Esophagus squamous epithelium (tissue), 5 donors: ENCODE measurements at regions not wholly inside any gene's neighbourhood (a gene's known extent, or its start where the extent isn't known, plus 50 kb on each side); places are given as distances from the start of the nearest gene placed in this dataset.
"Not testable (repeated sequence)": the region's sequence is repeated elsewhere in the genome, so short reads cannot be mapped to it uniquely, and the experiment has no call there.

Experiments
- DNase-seq: peaks from one replicate; lab custom pipeline; 2025; lab: John Stamatoyannopoulos, UW
- H3K27ac ChIP-seq, 4 donors: fragments of 200-600 bp; sonication (generic); one replicate each; pipeline ENCODE4 v1.5.1; 2016 to 2019; ENCODE audit warnings: mild to moderate bottlenecking in 1 of 4
- H3K27me3 ChIP-seq, 4 donors: fragments of 200-600 bp; sonication (generic); 1 replicate in 3 of 4; 2 replicates in 1 of 4; pipeline versions ENCODE4 v1.5.1 to v1.6.0; 2017 to 2021; ENCODE audit warnings: antibody characterized with exemption in 1 of 4
- H3K36me3 ChIP-seq, 3 donors: fragments of 200-600 bp; sonication (generic); one replicate each; pipeline ENCODE4 v1.5.1; 2016 to 2019
- H3K4me1 ChIP-seq, 3 donors: fragments of 200-600 bp; sonication (generic); one replicate each; pipeline ENCODE4 v1.5.1; 2017 to 2019
- H3K4me3 ChIP-seq, 4 donors: fragments of 200-600 bp; sonication (generic); 1 replicate in 3 of 4; 2 replicates in 1 of 4; pipeline ENCODE4 v1.5.1; 2016 to 2019; ENCODE audit warnings: mild to moderate bottlenecking in 2 of 4, moderate library complexity in 1 of 4
- H3K9me3 ChIP-seq, 3 donors: fragments of 200-600 bp; sonication (generic); one replicate each; pipeline ENCODE4 v1.5.1; 2016 to 2019
- POLR2A ChIP-seq, 4 donors: fragments of 450-650 bp; IDR thresholded peaks; one replicate each; pipeline ENCODE4 v1.6.1; 2017; ENCODE audit warnings: antibody characterized with exemption in 4 of 4, mild to moderate bottlenecking in 4 of 4, moderate library complexity in 3 of 4
- WGBS, 2 donors: methylation state at CpG; one replicate each; pipeline ENCODE4 v1.1.5; 2018; 5-methylcytosine and 5-hydroxymethylcytosine counted together
- intact Hi-C: fragments of 100-400 bp; cut with DNase I; formaldehyde crosslinking; loops from one replicate; pipeline ENCODE4 v1.15.0; 2022
- TF ChIP-seq, protein P1 (sequence below), 6 experiments: fragments of 450-650 bp in 4 of 6; fragments of 200-600 bp in 2 of 6; sonication (generic) in 2 of 6; IDR thresholded peaks; one replicate each; pipeline ENCODE4 v1.5.1; 2016 to 2019; ENCODE audit warnings: antibody characterized with exemption in 6 of 6, mild to moderate bottlenecking in 4 of 6, moderate library complexity in 4 of 6
- donor health status: DM: yes; HTN: yes; CAD: no.

DNA sequence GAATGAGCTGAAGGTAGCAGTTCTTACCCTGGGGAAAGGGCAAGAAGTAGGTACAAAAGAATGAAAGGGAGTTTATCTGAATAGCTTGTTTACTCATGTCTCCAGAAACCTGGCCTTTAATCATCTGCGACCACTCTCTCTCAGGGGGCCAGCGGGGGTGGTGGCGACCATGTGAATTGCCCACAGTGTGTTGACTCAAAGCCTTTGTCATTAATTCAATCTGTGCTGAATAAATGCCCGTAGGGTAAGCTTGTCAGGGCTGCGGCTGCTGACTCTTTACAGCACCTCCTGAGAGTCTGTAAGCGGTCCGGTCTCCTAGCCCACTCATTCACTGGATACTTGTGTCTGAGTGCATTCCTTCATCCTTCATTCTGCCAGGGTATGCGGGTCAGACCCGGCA is 874.4 kb downstream of the SLC6A15 start:
- intact Hi-C loops: no loop called here
- DNase-seq: no peak
- Histone ChIP-seq H3K36me3 (no peaks in the 10 kb centered on the region), H3K9me3 (peaks cover 0 to 2% (median 0%) of the 10 kb centered on the region in 3 donors), H3K4me1 (no peaks in the 10 kb centered on the region), H3K27me3 (no peaks in the 10 kb centered on the region), H3K27ac (no peak overlapping the region), H3K4me3 (no peak overlapping the region)
- WGBS, 2 donors: 63 to 67% methylated on average over 8 to 9 of the region's 9 CpGs
- TF ChIP-seq POLR2A (IDR thresholded peaks at IDR 0.05): no peak
- TF ChIP-seq, protein P1, sequence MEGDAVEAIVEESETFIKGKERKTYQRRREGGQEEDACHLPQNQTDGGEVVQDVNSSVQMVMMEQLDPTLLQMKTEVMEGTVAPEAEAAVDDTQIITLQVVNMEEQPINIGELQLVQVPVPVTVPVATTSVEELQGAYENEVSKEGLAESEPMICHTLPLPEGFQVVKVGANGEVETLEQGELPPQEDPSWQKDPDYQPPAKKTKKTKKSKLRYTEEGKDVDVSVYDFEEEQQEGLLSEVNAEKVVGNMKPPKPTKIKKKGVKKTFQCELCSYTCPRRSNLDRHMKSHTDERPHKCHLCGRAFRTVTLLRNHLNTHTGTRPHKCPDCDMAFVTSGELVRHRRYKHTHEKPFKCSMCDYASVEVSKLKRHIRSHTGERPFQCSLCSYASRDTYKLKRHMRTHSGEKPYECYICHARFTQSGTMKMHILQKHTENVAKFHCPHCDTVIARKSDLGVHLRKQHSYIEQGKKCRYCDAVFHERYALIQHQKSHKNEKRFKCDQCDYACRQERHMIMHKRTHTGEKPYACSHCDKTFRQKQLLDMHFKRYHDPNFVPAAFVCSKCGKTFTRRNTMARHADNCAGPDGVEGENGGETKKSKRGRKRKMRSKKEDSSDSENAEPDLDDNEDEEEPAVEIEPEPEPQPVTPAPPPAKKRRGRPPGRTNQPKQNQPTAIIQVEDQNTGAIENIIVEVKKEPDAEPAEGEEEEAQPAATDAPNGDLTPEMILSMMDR (IDR thresholded peaks at IDR 0.05): no peak

DNA sequence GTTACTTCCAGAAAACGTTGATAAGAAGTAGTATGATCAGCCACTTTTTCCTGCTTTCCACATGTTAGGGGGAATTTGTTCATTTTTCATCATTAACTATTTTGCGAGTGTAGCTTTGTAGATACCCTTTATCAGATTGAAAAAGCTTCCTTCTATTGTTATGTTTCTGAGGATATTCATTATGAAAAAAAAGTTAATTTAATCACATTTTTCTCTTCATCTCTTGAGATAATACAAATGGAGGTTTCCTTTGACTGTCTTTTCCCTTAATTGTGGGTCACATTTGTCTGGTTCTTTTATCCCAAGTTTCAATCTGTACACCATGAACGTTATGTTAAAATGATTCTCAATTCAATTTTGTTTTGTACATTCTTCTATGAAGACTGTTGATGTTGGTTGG is 875.7 kb downstream of the SLC6A15 start:
- DNase-seq: no peak
- no peak overlapping the region for H3K27ac ChIP-seq
- no peaks in the 10 kb centered on the region for H3K36me3 ChIP-seq
- TF ChIP-seq, protein P1 (IDR thresholded peaks at IDR 0.05): no peak
- no peak for TF ChIP-seq POLR2A (IDR thresholded peaks at IDR 0.05)
- H3K4me3 ChIP-seq: no peak overlapping the region
- H3K9me3 ChIP-seq: peaks cover 0 to 11% (median 0%) of the 10 kb centered on the region in 3 donors
- intact Hi-C loops: no loop called here
- no peaks in the 10 kb centered on the region for H3K4me1 ChIP-seq
- H3K27me3 ChIP-seq: no peaks in the 10 kb centered on the region
- WGBS, 2 donors: 59 to 68% methylated on average over 3 of the region's 3 CpGs

DNA sequence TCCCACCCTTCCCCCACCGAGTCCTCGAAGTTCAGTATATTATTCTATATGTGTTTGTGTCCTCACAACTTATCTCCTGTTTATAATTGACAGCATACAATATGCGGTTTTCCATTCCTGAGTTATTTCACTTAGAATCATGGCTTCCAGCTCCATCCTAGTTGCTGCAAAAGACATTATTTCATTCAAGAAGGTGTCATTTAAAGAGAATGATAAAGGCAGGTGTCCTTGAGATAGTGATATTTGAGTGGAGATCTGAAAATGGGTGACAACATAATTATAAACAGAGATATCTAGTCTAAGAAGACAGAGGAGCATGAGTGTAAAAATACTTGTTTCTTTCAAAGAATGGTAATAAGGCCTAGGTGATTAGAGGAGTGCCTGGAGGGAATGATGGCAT is 876.8 kb downstream of the SLC6A15 start:
- intact Hi-C loops: no loop called here
- 83 to 85% methylated on average over 3 of the region's 3 CpGs for WGBS, 2 donors
- no peak overlapping the region for H3K27ac ChIP-seq

DNA sequence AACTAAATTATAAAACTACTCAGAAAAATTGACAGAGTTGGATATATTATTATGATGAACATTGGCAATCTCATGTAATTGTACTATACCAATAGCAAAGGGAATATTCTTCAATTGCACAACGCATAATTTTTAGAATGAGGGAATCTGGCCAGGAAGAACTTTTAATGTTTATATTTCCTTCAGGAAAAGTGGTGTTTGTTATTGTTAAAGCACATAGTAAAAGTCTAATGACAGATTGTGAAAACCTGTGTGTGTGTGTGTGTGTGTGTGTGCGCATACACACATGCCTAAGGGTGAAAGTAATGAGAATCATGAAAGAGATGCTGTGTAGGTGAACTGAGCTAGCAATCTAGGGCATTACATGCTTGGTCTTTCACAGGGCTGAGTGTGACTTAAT is 877.7 kb downstream of the SLC6A15 start:
- intact Hi-C loops: no loop called here
- Histone ChIP-seq H3K4me1 (no peaks in the 10 kb centered on the region), H3K36me3 (no peaks in the 10 kb centered on the region), H3K9me3 (peaks cover 0 to 11% (median 0%) of the 10 kb centered on the region in 3 donors), H3K27ac (no peak overlapping the region), H3K4me3 (no peak overlapping the region), H3K27me3 (no peaks in the 10 kb centered on the region)
- no peak for TF ChIP-seq POLR2A (IDR thresholded peaks at IDR 0.05)
- TF ChIP-seq, protein P1 (IDR thresholded peaks at IDR 0.05): no peak
- WGBS, 2 donors: 27 to 36% methylated on average over 2 of the region's 2 CpGs
- no peak for DNase-seq

More for the DNA sequence above, 876.8 kb downstream of the SLC6A15 start:
- Histone ChIP-seq H3K36me3 (no peaks in the 10 kb centered on the region), H3K27me3 (no peaks in the 10 kb centered on the region), H3K4me3 (no peak overlapping the region), H3K9me3 (peaks cover 0 to 11% (median 0%) of the 10 kb centered on the region in 3 donors), H3K4me1 (no peaks in the 10 kb centered on the region)
- no peak for TF ChIP-seq POLR2A (IDR thresholded peaks at IDR 0.05)
- TF ChIP-seq, protein P1 (IDR thresholded peaks at IDR 0.05): no peak
- DNase-seq: no peak

DNA sequence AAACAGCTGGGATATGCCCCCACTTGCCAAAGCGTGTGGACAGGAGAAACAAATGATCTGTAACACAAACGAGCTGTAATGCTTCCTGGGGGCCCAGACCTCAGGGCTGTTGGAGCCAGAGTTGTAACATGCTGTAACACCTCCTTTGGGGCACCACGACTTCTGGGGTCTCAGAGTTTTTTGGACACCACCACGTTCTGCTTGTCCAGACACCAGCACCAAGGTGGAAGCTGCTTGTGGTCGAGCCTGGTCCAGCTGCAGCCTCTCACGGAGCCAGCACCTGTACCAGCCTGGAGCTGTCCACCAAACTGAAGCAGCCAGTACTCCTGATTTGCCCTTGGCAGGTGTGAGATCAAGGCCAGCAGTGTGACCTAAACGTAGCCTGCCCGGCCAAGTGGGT is 879.4 kb downstream of the SLC6A15 start:
- TF ChIP-seq, protein P1 (IDR thresholded peaks at IDR 0.05): no peak
- TF ChIP-seq POLR2A (IDR thresholded peaks at IDR 0.05): no peak
- intact Hi-C loops: no loop called here
- Histone ChIP-seq H3K9me3 (peaks cover 0 to 11% (median 0%) of the 10 kb centered on the region in 3 donors), H3K27ac (no peak overlapping the region), H3K4me3 (no peak overlapping the region), H3K27me3 (no peaks in the 10 kb centered on the region), H3K36me3 (no peaks in the 10 kb centered on the region), H3K4me1 (no peaks in the 10 kb centered on the region)
- DNase-seq: no peak
- 47 to 85% methylated on average over 4 of the region's 8 CpGs for WGBS, 2 donors

DNA sequence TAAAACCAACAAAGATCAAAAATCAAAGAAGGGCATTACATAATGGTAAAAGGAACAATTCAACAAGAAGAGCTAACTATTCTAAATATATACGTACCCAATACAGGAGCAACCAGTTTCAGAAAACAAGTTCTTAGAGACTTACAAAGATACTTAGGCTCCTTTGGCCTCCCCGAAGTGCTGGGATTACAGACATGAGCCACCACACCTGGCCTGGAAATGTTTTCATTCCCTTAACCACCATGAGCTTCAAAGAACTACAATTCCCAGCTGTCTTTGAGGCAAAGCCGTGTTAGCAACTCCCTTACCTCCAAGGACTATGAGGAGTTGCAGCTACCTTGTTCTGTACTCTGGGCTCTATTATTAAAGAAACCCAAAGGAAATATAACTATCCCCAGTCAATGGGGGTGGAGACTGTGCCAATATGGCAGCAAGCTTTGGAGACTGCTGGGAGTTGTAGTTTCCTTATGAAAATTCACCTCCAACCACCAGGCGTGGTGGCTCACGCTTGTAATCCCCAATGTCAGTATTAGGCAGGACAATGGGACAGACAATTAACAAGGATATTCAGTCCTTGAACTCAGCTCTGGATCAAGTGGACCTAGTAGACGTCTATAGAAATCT is 893.9 kb downstream of the SLC6A15 start:
- H3K9me3 ChIP-seq, intact Hi-C loops, H3K4me3 ChIP-seq, H3K36me3 ChIP-seq, H3K27me3 ChIP-seq, DNase-seq, H3K27ac ChIP-seq, H3K4me1 ChIP-seq: not testable (repeated sequence)
- WGBS, 2 donors: 29 to 57% methylated on average over 2 to 4 of the region's 6 CpGs
